HG03469 (cell line): ENCODE measurements at regions not wholly inside any gene's neighbourhood (a gene's known extent, or its start where the extent isn't known, plus 50 kb on each side); places are given as distances from the start of the nearest gene placed in this dataset.
"Not testable (repeated sequence)": the region's sequence is repeated elsewhere in the genome, so short reads cannot be mapped to it uniquely, and the experiment has no call there.

Source experiments
- ATAC-seq: cut with Tn5 transposase; IDR thresholded peaks from one replicate; pipeline ENCODE4 v1.9.1; 2021; ENCODE audit warnings: mild to moderate bottlenecking, moderate library complexity, moderate number of reproducible peaks; ENCODE audit not compliant: unreplicated experiment

DNA sequence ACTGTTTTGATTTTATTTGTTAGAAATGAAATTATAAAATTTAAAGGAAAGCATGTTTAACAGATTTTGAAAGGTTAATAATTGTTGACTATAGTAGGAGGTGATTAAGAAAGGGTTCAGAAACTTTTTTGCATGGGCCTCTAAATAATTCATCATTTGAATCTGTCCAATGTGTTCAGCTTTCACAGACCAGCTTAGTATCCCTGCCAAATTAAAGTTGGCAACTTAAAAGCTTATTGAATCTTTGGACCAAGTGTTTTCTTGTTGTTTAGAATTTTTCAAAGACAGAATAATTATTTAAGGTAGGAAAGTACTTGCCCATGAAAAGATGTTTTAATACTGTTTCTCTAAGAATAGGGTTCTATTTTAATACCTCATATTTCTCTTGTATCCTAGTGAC is 466.0 kb downstream of the GJA1 start:
- no peak for ATAC-seq

DNA sequence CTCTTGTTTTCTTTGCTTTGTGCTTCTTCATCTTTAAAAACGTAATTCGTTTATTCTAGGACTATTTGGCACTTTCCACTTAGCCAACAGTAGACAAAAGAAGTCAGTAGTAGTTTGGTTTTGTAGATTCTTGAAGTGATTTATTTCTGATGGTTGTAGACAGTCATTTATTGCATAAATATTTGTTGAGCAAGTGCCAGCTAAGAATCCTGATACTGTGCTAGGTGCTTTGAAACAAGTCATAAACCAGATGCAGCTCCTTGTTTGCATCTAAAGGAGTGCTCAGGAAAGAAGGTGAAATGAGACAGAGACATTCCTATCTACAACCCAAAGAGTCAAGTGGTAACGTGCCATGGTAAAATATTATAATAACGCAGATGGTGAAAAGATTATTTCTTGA is 469.1 kb downstream of the GJA1 start:
- ATAC-seq: no peak

DNA sequence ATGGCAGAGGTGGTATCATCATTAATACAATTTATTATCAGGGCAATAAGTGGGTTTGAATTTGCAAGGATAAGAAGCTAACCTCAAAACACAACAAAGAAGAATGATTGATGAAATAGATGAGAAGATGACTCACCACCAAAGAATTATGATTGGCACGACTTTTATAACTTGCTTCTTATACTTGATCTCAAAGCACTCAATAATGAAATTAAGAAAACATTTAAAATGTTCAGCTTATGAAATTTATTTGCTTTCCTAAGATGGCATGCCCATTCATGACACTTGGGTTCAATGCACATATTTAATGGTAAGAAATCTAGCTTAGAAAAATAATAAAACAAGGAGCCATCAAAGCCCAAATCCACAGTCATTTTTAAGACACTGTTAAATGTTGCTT is 477.5 kb downstream of the GJA1 start:
- ATAC-seq: no peak

DNA sequence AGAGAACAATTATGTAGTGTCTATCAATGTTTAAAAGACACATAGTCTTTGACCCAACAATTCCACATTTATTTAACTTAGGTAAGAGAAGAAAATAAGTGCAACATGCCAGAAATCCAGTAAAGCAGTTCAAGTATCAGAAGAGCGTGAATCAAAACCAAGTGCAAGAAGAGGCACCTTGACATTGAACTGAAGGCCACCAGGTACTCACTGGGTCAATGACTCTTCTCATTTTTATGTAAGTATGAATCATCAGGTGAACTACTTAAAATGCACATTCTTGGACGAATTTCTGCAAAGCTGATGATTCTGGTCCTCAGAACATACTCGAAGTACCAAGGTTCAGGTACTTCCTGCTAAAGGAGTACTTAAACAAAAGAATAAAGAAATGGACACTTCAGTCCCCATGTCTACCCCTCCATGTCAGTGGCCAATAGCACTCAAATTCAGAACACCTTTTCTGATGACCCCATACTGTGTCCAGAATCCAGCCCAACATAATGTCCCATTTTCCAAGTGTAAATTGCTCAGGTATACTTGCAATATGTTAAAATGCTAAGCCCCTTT is 481.9 kb downstream of the GJA1 start:
- ATAC-seq: no peak

DNA sequence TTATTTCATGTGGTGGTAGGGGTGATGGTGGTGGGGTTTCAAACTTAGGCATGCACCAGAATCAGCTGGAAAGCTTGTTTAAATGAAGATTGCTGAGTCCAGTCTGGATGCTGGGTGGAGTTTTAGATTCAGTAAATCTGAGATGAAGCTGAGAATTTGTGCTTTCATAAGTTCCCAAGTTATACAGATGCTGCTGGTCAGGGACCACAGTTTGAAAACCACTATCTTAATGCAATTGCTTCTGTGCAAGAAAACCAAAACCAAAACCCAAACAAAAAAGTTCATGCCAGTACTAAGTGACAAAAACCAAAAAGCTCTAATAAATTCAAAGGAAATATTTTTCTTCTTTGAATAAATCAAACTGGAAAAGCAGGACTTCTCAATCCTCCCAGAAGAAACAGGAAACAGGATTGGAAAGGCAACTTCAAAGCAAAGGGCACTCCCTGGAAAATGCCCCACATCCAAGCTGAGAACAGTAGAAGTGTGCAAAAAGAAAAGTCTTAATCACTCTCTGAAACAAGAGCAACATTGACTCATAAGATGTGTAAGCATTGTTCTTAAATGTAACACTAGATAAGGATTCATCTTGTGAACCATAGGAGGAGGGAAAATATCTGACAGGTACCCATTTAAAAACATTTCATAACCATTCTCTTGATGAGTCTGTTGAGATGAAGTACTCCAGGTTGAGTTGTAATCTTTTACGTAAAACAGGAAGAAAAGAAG is 481.5 kb upstream of the HSF2 start:
- ATAC-seq: no peak

DNA sequence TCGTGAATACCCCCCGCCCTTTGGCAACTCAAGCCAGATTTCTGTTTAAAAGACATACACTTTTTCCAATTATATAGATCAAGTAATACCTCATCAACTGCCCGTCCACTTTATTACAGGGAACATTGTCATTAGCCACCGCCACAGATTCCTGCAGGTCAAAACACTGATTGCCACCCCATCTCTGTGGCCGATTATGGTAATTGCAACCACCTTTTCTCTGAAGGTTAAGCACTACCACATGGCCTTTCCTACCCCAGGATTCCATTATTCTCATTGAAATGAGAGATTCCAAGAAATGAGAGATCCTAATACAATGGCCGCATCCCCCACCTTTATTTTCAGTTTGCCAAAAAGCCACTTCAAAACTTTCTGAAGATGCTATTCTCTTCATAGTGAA is 478.8 kb upstream of the HSF2 start:
- ATAC-seq: no peak

DNA sequence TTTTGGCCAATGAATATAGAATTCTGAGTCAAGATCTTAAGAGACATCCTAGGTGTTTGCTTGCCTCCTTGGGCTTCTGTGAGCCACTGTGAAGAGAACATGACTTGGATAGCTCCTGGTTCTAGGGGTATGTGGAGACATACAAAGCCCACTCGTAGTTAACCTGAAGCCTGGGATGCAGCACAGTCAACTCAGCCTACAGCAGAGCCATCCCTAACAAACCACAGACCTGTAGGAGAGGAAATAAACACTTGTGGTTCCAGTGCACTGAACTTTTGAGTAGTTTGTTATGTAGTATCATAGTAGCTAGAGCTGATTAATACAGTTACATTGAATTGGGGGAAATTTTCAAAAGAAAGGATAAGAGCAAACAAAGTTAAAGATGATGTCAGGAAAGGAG is 474.4 kb upstream of the HSF2 start:
- ATAC-seq: no peak

DNA sequence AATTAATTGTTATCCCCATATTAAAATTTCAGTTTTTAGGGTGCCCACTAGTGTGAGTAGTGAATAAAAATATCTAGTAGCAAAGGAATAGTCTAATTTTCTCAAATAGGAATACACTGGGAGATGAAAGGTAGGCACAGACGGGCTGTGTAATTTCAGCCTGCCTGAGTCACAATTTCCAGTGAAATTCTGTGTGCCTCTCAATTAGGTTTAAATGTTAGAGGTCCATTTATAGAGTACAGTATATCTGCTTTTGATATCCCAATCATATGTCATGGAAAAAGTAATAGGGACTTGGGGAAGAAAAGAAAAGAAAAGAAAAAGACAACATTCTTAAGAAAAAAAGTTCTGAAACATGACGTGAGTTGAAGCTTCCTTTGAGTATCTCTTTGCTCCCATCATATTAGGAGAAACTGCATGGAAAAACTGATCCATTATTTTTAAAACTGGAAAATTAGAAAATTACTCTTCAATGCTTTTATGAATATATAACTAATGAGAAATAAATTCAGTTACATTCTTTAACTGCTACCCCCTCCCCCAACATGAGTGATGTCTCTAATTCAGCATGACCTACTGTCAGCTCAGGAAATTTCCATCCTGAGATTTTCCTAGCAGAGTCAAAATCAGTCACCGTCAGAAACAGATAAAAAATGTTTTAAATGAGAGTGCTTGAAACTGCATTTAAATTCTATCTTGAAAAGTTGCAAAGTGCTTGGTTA is 473.8 kb upstream of the HSF2 start:
- ATAC-seq: no peak

DNA sequence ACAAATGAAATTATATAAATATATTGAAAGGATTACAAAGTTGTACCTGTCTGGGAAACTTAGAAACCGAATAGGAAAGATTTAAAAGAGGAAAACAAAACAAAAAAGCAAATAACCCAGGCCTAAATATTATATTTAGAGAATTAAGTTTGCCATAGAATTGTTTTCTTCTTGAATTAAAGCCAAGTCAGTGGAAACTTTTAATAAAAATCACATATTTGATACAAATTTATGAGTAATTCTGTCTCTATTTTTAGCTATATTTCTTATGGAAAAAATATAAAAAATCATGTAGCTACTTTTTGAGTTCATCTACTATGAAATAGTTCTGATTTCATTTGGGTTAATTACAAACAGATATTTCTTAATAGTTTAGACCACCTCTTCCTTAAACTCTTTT is 470.2 kb upstream of the HSF2 start:
- no peak for ATAC-seq

DNA sequence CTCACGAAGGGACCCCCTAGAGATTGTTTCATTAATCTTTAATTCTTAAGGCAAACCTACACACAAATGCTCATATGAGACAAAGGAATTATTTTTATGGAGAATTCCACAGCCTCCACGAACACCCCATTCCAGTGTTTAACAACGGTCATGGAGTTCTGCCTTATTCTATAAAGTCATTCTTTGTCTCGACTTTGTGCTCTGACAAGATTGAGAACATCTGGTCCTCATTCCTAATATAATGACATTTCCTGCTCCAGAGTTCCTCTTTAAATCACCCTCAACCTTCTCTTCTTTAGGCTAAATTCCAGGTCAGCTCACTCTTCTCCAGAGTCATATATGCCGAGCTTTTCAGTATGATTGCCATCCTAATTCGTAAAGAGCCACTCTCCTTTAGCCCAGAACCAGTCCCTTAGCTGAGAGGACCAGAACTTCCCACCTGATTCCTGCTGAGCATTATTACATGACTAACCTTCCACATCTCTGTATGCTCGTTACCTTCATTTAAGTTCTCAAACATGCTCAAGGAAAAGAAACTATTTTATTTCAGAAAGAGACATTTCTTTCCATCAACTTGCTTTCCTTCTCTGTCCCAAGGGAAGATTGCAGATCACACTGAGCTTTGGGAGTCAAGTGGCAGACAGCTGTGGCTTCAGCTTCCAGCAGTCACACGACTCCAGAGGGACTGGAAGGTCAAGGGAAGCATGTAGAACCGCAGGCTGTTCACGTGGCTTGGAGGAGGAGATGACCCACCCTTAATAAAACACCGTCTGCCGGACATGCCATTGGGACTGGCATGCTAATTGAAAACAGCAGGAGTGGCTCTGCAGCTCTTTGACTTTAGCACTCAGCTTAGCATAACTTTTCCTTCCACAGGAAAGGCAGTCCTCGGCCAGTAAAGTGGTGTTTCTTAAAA is 467.1 kb upstream of the HSF2 start:
- ATAC-seq: no peak

DNA sequence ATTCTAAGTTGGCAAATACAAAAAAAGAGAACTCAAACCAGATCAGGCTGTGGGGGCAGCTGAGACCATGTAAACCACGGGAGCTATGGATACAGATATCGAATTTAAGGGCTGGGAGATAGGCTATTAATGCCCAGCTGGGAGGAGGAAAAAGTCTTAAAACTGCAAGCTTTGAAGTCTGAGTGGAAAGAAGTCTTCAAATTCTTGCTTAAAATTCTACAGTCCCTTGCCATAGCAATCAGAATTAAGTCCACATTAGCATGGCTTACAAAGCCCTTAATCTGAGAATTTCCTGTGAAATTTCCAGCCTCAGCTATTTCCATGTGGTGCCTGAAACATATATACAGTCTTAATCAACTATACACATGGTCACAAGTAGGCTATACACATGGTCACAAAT is 465.0 kb upstream of the HSF2 start:
- no peak for ATAC-seq

DNA sequence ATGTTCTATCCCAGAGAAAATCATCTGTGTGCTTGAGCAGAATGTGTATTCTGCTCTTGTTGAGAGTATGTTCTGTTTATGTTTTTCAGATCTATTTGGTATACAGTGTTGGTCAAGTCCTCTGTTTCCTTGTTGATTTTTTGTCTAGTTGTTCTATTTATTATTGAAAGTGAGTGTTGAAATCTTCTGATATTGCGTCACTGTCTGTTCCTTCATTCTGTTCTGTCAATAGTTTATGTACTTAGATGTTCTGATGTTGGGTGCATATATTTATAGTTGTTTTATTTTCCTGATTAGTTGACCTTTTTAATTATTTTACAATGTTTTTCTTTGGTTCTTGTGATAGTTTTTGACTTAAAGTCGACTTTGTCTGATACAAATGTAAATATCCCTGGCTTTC is 458.7 kb upstream of the HSF2 start:
- ATAC-seq: no peak

DNA sequence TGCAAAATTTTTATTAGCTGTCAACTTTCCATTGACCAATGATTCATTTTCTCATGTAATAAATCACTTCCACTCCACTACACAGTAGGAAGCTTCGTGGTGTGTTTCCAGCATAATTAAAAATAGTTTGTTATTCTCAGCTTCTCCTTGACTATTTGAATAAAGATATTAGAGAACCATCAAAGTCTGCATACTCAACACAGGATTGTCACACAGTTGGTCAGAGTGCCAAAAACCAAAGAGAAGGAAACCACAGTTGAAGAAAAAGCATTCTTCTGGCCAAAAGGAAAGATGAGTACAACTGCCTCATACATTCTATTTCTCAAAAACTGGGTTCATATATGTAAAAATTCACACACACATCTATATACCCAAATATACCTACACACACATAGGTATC is 455.1 kb upstream of the HSF2 start:
- no peak for ATAC-seq

DNA sequence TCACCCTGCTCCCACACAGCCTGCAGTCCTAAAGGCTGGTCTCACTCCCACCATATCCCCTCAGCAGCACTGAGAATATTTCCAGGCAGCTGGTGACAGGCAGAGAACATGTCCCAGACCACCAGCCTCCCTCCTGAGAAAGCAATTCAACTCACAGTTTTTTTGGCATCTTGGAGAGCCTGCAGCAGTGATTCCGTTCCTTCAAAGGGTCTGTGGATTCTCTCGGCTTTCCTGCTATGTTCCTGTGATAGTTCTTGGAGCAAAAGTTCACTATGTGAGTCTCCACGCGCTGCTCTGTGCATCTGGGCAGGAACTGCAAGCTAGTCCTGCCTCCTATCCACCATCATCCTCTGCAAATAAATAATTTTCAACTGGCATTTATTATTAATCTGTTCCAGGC is 448.3 kb upstream of the HSF2 start:
- ATAC-seq: no peak

DNA sequence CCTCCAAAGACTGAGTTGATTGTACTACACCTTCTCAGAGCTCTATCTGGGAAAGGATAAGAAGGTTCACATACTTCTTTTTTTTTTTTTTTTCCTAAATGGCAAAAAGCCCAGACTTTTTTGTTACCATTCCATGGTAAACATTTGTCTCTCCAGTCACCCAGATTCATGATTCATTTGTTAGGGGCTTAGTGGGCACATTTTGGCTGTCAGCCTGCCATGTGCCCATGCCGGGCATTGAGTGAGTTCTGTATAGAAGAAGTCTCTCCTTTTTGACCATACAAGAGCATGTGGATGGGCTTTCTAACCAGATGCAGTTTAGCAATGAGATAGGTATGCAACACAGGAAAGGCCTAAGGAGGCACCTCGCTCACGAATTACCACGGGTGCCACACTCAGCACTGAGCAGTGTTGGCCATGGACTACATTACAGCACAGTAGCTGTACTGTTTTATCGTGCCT is 447.5 kb upstream of the HSF2 start:
- no peak for ATAC-seq

DNA sequence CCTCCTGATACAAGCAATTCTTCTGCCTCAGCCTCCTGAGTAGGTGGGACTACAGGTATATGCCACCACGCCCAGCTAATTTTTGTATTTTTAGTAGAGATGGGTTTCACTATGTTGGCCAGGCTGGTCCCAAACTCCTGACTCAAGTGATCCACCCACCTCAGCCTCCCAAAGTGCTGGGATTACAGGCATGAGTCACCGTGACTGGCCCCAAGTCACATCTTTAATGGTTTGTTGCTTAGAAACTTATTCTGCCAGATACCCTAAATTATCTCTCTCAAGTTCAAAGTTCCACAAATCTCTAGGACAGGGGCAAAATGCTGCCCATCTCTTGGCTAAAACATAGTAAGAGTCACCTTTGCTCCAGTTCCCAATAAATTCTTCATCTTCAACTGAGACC is 444.1 kb upstream of the HSF2 start:
- ATAC-seq: not testable (repeated sequence)

DNA sequence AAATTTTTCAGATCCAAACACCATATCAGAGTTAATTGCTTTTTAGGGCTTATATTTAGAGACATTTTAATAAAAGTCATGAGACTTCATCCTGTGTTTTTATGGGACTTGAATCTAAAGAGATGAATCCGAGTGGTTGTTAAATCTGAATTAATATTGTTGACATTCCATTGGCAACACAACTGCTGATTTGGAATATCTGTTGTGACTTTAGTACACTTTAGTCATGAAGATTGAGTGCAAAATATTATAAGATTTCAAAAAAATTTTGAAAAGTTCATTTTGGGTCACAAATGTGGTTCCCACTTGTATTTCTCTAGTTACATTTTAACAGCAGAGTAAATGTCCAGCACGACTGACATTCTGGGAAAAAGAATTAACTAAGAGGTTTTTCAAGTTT is 442.7 kb upstream of the HSF2 start:
- ATAC-seq: no peak

DNA sequence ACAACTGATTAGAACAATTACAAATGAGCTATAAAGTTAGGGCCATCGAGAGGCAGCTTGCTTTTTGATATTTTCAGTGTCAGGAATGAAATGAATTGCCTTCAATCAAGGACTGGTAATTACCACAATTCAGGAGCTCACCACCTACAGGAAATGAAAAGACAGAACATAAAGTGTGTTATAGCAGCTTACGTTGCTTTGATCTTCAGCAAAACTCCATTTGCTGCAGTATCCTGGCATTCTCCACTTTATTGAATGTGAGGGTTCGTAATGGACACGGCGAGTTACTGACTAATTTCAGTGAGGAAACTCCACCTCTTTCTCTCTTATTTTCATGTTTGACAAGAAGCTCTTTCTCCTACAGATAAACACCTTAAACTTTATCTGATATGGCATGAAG is 440.0 kb upstream of the HSF2 start:
- ATAC-seq: no peak

DNA sequence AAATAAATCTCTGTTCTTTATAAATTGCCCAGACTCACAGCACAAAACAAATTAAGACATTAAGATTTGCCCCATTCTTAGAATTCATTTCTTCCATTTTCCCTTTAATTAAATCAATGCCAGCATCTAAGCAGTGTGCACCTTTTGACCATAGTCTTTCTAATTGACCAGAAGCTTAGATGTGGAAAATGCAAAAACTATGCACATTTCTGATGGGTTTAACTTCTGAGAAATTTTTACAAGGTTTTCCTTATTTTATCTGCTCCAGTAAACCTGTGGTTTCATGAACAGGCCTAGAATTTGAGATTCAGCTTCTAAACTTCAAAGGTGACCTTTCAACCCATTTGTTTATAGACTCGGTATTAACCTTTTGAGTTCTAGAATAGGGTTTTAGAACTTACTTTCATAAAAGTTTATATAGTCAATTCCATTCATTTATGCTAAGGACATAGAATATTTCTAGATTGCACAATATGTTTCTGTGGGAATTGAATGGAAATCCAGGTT is 437.8 kb upstream of the HSF2 start:
- ATAC-seq: no peak

DNA sequence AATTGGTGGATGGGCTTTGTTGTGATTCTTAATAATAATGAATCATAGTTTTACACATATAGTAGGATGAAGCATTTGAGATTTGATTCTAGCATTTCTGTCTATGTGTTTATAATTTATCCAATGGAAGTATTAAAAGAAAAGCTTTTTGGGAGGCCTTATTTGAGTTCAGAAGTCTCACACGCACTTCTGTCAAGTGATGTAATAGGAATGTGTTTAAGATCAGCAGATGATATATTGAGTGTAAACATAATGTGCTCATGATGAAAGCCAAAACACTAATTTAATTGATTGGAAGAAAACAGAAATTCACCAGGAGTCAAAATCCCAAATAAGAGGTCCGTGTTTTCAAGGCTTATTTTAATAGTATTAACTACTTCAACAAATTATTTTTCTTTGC is 435.6 kb upstream of the HSF2 start:
- ATAC-seq: no peak

DNA sequence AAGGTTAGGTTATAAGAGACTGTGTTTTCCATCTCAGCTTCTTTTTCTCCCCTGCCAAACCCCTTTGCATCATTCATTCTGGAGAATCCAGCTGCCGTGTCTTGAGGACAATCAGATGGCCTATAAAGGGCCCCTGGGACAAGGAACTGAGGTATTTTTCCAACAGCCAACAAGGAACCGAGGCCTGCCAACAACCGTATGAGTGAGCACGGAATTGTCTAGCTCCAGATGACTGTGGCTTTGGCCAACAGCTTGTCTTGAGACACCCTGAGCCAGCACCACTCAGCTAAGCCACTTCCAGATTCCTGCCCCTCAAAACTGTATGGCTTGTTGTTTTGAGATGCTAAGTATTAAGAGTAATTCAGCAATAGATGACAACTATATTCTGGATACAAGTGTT is 433.7 kb upstream of the HSF2 start:
- ATAC-seq: no peak
